A673 (cell line): ENCODE measurements at regions not wholly inside any gene's neighbourhood (a gene's known extent, or its start where the extent isn't known, plus 50 kb on each side); places are given as distances from the start of the nearest gene placed in this dataset.
A peak's percentile ranks its signal among the peaks of the same experiment; 100 is the strongest.

Experiments
- BruUV-seq: library from RNA; stranded (reverse); fragments of 400-500 nt; replicated peaks from 2 replicates; lab custom pipeline; 2021; lab: Mats Ljungman, UMichigan
- CTCF ChIA-PET: fragments of 300-600 bp; sonication (Branson Sonifier 250); formaldehyde crosslinking; loops from one replicate; lab custom pipeline; 2022; ENCODE audit warnings: antibody characterized with exemption; lab: Charles Lee
- POLR2A ChIA-PET: fragments of 300-600 bp; sonication (Branson Sonifier 250); formaldehyde crosslinking; loops from one replicate; lab custom pipeline; 2022; ENCODE audit warnings: antibody characterized with exemption; ENCODE audit not compliant: low non-redundant PET; lab: Charles Lee
- DNase-seq: peaks from one replicate; pipeline ENCODE4 v3.0.0-alpha.2; 2015; ENCODE audit warnings: low spot score
- H3K27ac ChIP-seq: fragments of 200-600 bp; sonication (generic); 2 replicates; pipeline ENCODE4 v1.5.1; 2016; ENCODE audit warnings: mixed run types, low read depth, mild to moderate bottlenecking, mixed read lengths, antibody characterized with exemption, low read length; ENCODE audit not compliant: poor library complexity, severe bottlenecking
- H3K27me3 ChIP-seq: fragments of 200-600 bp; sonication (generic); replicated peaks from 2 replicates; pipeline ENCODE4 v1.6.1; 2017; ENCODE audit warnings: mixed run types, low read depth, mild to moderate bottlenecking, mixed read lengths, antibody characterized with exemption, low read length; ENCODE audit not compliant: insufficient read depth, poor library complexity
- H3K36me3 ChIP-seq: fragments of 200-600 bp; sonication (generic); 2 replicates; pipeline ENCODE4 v1.6.1; 2016; ENCODE audit warnings: mixed run types, mild to moderate bottlenecking, mixed read lengths, antibody characterized with exemption, low read length; ENCODE audit not compliant: insufficient read depth, poor library complexity, severe bottlenecking
- H3K4me1 ChIP-seq: fragments of 200-600 bp; sonication (generic); 2 replicates; pipeline ENCODE4 v1.6.1; 2017; ENCODE audit warnings: mixed run types, mild to moderate bottlenecking, mixed read lengths, antibody characterized with exemption, low read length; ENCODE audit not compliant: insufficient read depth, poor library complexity, severe bottlenecking
- H3K4me3 ChIP-seq: fragments of 200-600 bp; sonication (generic); 2 replicates; pipeline ENCODE4 v1.5.1; 2016; ENCODE audit warnings: low read depth, mixed run types, mild to moderate bottlenecking, mixed read lengths, low read length; ENCODE audit not compliant: poor library complexity, severe bottlenecking
- H3K9me3 ChIP-seq: fragments of 200-600 bp; sonication (generic); 2 replicates; pipeline ENCODE4 v1.6.1; 2016; ENCODE audit warnings: mixed run types, low read depth, mild to moderate bottlenecking, mixed read lengths, antibody characterized with exemption, low read length; ENCODE audit not compliant: poor library complexity, severe bottlenecking
- EZH2 ChIP-seq: fragments of 200-600 bp; sonication (generic); IDR thresholded peaks from 2 replicates; pipeline ENCODE4 v1.6.1; 2017; ENCODE audit warnings: borderline replicate concordance, low read depth, mild to moderate bottlenecking, mixed read lengths, antibody characterized with exemption, low read length; ENCODE audit not compliant: poor library complexity, severe bottlenecking
- intact Hi-C: fragments of 100-400 bp; cut with micrococcal nuclease; formaldehyde crosslinking; loops from one replicate; pipeline ENCODE4 v1.10.0; 2022; ENCODE audit not compliant: unreplicated experiment
- TF ChIP-seq, protein P1 (sequence below): fragments of 300-800, 200-600 bp; sonication (generic); conservative IDR thresholded peaks from 2 replicates; pipeline ENCODE4 v1.5.1; 2017; ENCODE audit warnings: low read depth, mild to moderate bottlenecking, antibody characterized with exemption, low read length, moderate library complexity, mixed read lengths

DNA sequence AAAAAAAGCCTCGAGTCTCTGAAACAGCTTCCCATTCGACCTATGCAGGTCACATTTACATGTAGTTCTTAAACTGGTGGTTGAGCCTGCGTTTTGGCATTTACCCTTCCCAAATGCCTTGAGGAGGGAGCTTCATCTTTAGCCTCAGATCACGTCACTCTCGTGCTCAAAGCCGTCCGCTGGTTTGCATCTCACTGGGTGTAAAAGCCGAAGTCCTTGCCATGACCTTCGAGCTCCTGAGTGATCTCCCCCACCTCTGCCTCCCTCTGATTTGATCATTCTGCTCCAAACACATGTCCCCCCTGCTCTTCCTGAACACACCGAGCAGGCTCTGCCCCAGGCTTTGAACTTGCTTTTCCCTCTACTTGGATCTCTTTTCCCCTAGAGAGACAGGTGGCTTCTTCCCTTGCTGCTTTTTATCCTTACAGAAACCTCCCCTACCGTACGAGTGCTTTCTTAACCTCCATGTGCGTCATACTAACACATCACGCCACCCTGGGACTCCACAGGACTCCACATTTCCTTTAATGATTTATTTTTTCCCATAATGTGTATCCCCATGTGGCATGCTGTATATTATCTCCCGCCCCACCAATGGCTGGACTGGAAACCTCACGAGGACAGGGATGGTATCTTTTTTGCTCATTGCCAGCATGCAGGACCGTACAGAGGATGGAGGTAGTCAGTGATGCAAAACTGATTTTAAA lies 610.7 kb downstream of the VRK1 start:
- H3K9me3 ChIP-seq = no peaks in the 10 kb centered on the region
- intact Hi-C loops = no loop called here
- TF ChIP-seq EZH2 = no peak
- TF ChIP-seq, protein P1, sequence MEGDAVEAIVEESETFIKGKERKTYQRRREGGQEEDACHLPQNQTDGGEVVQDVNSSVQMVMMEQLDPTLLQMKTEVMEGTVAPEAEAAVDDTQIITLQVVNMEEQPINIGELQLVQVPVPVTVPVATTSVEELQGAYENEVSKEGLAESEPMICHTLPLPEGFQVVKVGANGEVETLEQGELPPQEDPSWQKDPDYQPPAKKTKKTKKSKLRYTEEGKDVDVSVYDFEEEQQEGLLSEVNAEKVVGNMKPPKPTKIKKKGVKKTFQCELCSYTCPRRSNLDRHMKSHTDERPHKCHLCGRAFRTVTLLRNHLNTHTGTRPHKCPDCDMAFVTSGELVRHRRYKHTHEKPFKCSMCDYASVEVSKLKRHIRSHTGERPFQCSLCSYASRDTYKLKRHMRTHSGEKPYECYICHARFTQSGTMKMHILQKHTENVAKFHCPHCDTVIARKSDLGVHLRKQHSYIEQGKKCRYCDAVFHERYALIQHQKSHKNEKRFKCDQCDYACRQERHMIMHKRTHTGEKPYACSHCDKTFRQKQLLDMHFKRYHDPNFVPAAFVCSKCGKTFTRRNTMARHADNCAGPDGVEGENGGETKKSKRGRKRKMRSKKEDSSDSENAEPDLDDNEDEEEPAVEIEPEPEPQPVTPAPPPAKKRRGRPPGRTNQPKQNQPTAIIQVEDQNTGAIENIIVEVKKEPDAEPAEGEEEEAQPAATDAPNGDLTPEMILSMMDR = no peak
- ChIA-PET CTCF (interaction anchor here (0.7 kb wide), 1 partner anchor 736 kb away, joined by 15 read pairs; no protein-coding TSS in a partner anchor), POLR2A (no interaction called here)
- no peaks in the 10 kb centered on the region for H3K27me3 ChIP-seq
- DNase-seq = no peak
- H3K27ac ChIP-seq = peak overlapping the region; percentile 85
- peaks cover 51% of the 10 kb centered on the region for H3K4me1 ChIP-seq
- H3K4me3 ChIP-seq = no peak overlapping the region
- BruUV-seq = no TSS peak
- H3K36me3 ChIP-seq = no peaks in the 10 kb centered on the region

GRCh38 chr14:97408503-97408902 lies 611.3 kb downstream of the VRK1 start:
- Histone ChIP-seq H3K4me1 (peaks cover 54% of the 10 kb centered on the region), H3K27me3 (no peaks in the 10 kb centered on the region), H3K4me3 (no peak overlapping the region), H3K36me3 (no peaks in the 10 kb centered on the region), H3K9me3 (no peaks in the 10 kb centered on the region), H3K27ac (peak overlapping the region; percentile 85)
- intact Hi-C loops = no loop called here
- BruUV-seq = no TSS peak
- TF ChIP-seq, protein P1 = no peak
- TF ChIP-seq EZH2 = no peak
- DNase-seq = peak; percentile 17
- ChIA-PET POLR2A (no interaction called here), CTCF (interaction anchor here (0.7 kb wide), 1 partner anchor 735 kb away, joined by 15 read pairs; no protein-coding TSS in a partner anchor)

DNA sequence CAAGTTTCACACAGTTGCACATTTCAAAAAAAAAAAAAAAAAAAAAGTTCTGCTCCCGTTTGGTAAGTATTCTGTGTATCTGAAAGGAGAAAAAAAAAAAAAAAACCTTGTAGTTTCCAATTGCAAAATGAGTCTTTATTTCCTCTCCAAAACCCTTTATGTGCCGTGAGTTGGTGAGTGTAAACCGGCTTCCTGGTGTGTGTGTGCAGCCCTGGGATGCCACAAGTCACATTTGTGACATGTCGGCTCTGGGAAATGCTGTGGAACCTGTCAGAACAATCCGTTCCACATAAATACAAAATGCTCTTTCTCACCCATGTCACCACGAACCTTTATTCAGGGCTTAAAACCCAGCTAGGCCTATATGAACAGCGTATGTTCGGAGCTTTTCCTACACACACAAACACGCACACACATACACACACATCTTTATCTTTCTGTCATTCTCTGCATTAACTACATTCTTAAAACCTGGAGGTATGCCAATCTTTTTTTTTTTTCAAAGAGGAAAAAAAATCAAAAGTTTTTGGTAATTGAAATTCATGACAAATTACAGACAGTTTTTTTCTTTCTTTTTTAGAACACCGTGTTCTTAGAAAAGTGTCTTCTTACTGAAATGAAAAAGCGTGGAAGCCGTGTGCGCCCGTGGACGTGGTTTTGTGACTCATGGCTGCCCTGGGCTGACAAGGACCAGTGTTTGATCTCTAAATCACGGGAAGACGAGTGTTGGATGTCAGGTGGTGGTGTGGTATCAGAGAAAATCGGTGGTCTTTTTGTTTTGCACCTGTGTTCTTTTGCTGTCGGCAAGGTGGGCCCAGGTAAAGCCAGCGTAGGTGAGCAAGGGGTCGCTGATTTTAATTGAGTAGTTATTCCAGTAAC lies 612.0 kb downstream of the VRK1 start:
- POLR2A ChIA-PET = no interaction called here
- intact Hi-C loops = no loop called here
- no peak overlapping the region for H3K4me3 ChIP-seq
- TF ChIP-seq, protein P1 = no peak
- no peak for TF ChIP-seq EZH2
- peaks cover 60% of the 10 kb centered on the region for H3K4me1 ChIP-seq
- H3K27me3 ChIP-seq = no peaks in the 10 kb centered on the region
- peak overlapping the region; percentile 85 for H3K27ac ChIP-seq
- no peaks in the 10 kb centered on the region for H3K36me3 ChIP-seq
- DNase-seq = peak; percentile 66
- no peaks in the 10 kb centered on the region for H3K9me3 ChIP-seq
- CTCF ChIA-PET = interaction anchor here (0.7 kb wide), 1 partner anchor 734 kb away, joined by 15 read pairs; no protein-coding TSS in a partner anchor
- no TSS peak for BruUV-seq
